Muscle of back (tissue), 3 donors: ENCODE measurements at regions not wholly inside any gene's neighbourhood (a gene's known extent, or its start where the extent isn't known, plus 50 kb on each side); places are given as distances from the start of the nearest gene placed in this dataset.

Experiments
- DNase-seq, 3 donors: peaks; one replicate each; pipeline versions ENCODE4 v3.0.0 to v3.0.0-alpha.2; 2013

DNA sequence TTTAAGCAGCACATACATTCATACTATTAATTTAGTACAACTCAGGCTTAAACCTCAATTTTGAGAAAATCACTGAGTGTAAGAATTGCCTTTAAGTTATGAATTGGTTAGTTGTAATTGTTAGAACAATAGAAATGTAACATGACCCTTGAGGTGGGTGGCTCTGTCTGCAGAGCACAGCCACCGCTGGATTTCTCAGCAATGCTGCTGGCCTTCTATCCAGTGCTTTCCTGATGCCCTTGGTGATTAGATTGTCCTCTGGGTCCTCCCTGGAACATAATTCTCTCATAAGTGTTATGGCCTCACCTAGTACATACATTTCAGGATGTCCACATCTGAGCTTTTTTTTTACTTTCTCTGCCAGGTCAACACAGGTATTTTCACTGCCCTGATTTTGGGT is 213.2 kb downstream of the SLC7A11 start:
- DNase-seq: no peak

DNA sequence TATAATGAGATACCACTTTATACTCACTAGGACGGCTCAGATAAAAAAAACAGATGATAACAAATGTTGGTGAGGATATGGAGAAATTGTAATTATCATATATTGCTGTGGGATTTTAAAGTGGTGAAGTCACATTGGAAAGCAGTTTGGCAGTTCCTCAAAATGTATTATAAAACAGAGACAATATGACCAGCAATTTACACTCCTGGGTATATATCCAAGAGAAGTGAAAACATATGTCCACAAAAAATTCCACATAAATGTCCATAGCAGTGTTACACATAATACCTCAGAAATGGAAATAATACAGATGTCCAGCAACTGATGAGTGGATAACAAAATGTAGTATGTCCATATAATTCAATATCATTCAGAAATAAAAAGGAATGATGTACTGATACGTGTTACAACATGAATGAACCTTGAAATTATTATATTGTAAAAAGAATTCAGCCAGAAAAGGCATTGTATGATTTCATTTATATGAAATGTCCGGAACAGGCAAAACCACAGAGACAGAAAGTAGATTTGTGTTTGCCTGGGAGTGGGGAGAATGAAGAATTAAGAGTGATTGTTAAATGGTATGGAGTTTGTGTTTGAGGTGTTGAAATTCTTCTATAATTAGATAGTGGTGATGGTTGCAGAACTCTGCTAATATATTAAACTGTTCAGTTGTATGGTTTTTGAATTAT is 220.9 kb downstream of the SLC7A11 start:
- DNase-seq: peak; percentile 79 to 90 (median 81)

DNA sequence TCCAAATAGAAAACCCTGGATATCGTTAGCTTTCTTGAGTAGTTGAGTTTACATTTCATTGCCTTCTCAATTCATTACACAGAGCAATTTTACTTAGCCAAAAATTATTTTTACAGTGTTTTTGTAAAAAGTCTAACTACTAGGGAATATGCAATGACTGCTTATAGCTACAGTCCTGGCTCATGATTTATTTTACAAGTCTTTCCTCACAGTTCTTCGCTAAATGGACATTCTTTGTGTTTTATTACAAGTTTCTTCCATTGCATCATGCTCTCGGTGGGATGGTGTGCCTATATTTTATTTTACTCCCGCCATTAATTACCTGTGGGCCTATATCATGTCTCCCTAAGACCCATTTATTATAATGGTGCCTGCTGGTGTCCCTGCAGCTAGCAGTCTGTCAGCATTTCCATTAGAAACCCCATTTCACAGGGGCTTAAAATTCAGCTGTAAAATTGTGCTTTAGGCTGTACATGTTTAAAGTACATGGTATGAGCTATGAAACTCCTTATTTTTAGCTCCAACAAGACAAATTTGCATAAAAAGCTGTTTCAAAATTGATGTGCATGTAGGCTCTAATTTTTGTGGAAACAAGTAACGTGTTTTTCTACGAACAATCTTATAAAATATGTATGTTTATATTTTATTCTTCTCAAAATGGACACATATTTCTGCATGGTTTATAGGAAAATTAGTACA is 227.4 kb downstream of the SLC7A11 start:
- peak; percentile 41 to 87 (median 68) for DNase-seq

GRCh38 chr4:138013625-138014024 is 228.5 kb downstream of the SLC7A11 start:
- no peak for DNase-seq

GRCh38 chr4:138010639-138011038 is 231.5 kb downstream of the SLC7A11 start:
- no peak for DNase-seq

- no peak for DNase-seq
These were observed 234.6 kb downstream of the SLC7A11 start for GRCh38 chr4:138007572-138007971.

GRCh38 chr4:138005486-138005885 is 236.7 kb downstream of the SLC7A11 start:
- no peak for DNase-seq

GRCh38 chr4:138003248-138003647 is 238.9 kb downstream of the SLC7A11 start:
- DNase-seq: no peak

DNA sequence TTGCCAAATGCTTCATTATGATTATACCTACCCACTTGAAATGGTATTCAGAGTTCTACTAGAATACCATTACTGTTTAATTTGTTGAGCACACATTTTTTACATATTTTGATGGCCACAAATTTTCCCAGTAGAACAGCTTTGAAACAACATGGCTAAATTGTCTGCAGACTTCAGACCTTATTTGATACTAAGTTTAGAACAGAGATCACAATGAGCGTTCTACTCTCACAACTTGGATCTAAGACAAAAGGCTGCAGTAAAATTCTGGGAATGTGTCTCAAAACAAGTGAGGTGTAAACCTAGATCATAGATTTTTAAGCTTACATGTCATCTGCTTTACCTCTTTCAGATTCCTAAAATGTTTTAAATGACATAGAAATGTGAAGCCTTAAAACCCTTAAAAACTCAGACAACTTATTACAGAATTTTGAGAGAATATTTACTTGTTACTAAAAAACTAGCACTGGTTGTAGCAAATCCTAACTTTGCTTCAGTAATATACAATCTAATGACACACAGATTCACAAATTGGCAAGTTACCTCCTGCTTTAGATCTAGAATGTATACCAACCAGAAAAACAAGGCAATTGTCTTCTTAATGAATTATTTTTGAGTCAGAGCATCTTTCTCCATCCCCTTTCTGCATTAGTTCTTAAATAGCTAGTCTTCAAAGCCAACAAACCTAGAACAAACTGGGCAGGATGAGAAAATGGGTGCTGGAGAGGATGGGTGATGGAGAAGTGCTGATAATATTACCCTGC is 243.3 kb downstream of the SLC7A11 start:
- DNase-seq: peak in 1 of 3 donors; percentile 78

GRCh38 chr4:137997496-137997895 is 244.7 kb downstream of the SLC7A11 start:
- DNase-seq: no peak

DNA sequence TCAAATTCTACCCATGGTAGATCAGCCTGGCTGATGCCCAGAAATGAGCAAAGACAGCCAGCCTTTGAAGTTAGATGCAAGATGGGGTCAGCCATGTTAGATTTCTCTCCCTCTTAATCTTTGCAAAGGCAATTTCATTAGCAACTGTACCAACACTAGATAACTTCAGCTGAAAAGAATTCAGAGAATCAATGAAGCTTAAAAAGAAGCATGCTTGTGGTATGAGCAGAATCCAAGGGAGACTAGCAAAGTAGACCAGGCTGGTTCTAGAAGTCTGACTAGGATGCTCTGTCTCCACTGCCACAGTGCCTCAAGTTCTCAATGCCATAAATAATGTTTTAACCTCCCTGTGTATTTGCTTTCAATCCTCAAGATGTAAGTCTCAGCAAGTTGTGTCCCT is 247.3 kb downstream of the SLC7A11 start:
- DNase-seq: peak in 1 of 3 donors; percentile 46

DNA sequence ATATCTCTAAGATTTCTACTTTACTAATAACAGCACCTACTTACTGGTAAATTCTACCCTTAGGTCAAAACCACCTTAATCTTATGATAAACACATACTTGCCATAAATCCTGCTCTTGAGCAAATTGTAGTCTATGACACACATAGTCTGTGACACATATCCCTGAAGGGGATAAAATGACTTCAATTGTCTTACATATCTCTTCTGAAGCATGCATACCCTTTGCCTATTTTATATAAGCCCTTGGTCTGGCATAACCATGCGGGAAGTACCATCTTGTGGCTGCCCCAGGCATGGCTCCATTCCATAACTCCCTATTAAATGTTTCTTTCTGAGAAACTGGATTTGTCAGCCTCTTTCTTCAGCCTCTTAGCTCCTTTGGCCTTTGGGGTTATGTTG is 248.9 kb downstream of the SLC7A11 start:
- no peak for DNase-seq

- DNase-seq: peak in 1 of 3 donors; percentile 16
These were observed 260.9 kb downstream of the SLC7A11 start for GRCh38 chr4:137981277-137981676.

- no peak for DNase-seq
These were observed 261.5 kb downstream of the SLC7A11 start for GRCh38 chr4:137980641-137981040.

DNA sequence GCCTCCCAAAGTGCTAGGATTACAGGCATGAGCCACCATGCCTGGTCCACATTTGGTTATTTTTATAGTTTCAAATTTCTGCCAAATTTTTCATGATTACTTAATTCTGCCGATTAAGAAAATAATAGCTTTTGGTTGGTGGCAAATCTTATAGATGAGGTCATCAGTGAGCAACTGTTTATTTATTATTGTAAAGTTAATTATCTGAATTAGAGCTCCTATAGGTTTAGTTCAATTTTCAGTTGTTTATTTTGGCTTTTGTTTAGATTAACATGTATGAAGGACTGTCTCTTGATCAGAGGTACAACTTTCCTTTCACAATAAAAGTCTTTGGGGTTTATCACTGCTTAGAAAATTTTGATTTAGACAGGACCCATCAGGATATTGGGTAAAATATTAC is 262.2 kb downstream of the SLC7A11 start:
- DNase-seq: no peak

DNA sequence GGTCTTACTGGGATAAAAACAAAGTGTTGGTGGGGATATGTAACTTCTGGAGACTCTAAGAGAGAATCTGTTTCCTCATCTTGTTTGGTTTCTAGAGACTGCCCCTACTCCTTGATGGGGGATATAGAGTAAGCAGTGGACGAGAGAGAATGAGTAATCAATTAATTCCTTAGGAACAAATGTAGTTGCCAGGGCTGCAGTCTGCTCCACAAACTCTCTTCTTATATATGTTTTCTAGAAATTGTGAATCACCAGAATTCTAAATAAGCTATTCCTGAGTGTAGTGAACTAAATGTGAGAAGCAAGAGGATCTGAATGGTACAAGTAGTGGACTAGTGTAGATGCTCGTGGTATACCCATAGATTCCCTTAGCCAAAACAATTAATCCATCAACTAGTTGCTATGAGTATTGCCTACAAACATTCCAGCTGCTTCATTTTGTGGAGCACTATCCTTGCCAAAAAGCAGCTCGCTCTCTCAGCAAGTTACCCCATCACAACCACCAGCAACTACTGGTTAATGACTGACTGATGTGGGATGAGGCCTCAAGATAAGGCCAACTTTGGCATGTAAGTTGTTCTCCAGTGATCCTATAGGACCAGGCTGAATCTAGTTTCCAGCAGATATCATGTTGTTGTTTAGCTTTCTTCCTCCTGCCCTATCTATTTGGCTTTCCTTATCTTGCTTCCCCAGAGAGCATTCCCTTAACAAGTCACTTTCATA is 273.0 kb downstream of the SLC7A11 start:
- no peak for DNase-seq

DNA sequence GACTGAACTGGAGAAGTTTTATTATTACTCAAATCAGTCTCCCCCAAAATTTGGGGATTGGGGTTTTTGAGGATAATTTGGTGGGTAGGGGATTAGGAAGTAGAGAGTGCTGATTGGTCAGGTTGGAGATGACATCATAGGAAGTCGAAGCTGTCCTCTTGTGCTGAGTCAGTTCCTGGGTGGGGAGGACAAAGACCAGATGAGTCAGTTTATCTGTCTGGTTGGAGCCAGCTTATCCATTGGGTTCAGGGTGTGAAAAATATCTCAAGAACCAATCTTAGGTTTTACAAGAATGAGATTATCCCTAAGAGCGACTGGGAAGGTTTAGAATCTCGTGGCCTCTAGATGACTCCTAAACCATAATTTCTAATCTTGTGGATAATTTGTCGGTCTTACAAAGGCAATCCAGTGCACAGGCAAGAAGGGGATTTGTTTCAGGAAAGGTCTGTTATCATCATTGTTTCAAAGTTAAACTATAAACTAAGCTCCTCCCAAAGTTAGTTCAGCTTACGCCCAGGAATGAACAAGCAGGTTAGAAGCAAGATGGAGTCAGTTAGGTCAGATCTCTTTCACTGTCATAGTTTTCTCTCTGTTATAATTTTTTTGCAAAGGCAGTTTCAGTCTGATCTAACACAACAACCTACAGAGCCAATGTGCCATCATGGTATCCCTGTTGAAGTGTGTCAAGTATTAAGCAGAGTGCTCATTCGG is 274.5 kb downstream of the SLC7A11 start:
- no peak for DNase-seq

DNA sequence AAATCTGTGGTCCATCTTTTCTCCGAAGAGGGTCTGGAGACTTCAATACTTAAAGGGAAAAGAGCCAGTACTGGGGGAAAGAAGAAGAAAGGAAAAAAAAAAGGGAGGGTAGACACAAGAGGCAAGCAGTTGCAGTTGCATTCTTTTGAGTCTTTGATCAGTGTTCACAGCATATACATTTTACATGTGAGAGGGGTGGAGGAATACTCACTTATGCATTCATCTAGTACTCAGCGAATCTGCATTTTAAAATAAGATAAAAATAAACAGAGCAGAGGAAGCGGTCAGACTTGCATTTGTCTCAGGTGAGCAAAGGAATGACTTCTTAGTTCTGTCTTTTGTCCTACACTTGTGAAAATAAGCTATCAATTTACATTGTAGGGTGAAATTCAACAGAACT is 275.6 kb downstream of the SLC7A11 start:
- no peak for DNase-seq

DNA sequence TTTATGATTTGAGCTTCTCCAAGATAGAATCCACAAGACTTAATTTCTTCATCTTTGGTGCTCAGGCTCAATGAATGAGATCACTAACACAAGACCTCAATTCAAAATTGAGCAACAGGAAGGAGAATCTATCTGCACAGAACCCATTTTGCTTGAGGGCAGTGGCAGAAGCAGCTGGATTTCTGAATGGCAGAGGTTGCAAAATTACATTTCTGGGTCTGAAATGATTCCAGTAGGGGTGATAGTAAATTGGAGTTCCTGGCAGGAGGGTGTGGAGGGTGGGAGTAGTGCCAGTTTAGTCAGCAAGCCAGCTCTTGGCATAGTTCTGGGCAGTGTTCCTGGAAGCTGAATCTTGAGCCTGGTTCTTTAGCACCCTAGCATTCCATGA is 281.1 kb downstream of the SLC7A11 start:
- DNase-seq: peak in 1 of 3 donors; percentile 20

- DNase-seq: peak in 2 of 3 donors; percentile 20 to 74
These were observed 281.6 kb downstream of the SLC7A11 start for GRCh38 chr4:137960371-137961050.

- DNase-seq: no peak
These were observed 284.3 kb downstream of the SLC7A11 start for GRCh38 chr4:137957806-137958205.
